K562 (cell line): ENCODE measurements at regions not wholly inside any gene's neighbourhood (a gene's known extent, or its start where the extent isn't known, plus 50 kb on each side); places are given as distances from the start of the nearest gene placed in this dataset.

Experiments
- ATAC-seq: fragments of 200-7000 bp; cut with Tn5 transposase; 3 replicates; pipeline ENCODE4 v1.9.1; 2020; ENCODE audit warnings: moderate library complexity
- BruUV-seq: library from RNA; stranded (reverse); fragments of 400-500 nt; replicated peaks from 2 replicates; lab custom pipeline; 2021; lab: Mats Ljungman, UMichigan
- CTCF ChIA-PET: fragments of 300-600 bp; formaldehyde crosslinking; extraction: SDS; loops from one replicate; lab custom pipeline; 2021; ENCODE audit warnings: low intra/inter-chr PET ratio; lab: Yijun Ruan, JAX
- POLR2A ChIA-PET: fragments of 300-600, 350-650 bp; sonication (Branson Sonifier 250); formaldehyde crosslinking; extraction: SDS; loops from one replicate; lab custom pipeline; 2021; ENCODE audit warnings: antibody characterized with exemption, inconsistent platforms; lab: Yijun Ruan, JAX
- DNase-seq, 4 experiments: peaks; one replicate each; pipeline versions ENCODE4 v3.0.0 to v3.0.0-alpha.2; 2011 to 2018; ENCODE audit warnings: low spot score in 3 of 4, mixed read lengths in 3 of 4; ENCODE audit errors: extremely low read depth in 1 of 4
- FAIRE-seq: peaks from 2 replicates; lab custom pipeline; 2011; peaks lifted over from hg19 to GRCh38; lab: Jason Lieb, UNC
- H2AFZ ChIP-seq: 2 replicates; pipeline ENCODE4 v1.6.0; 2011; ENCODE audit warnings: low read depth, low read length, control low read depth, inconsistent platforms
- H3K27ac ChIP-seq: fragments of 200-600 bp; 3 replicates; pipeline ENCODE4 v1.8.0; 2011; ENCODE audit warnings: low read depth, mild to moderate bottlenecking, control low read depth, inconsistent platforms, low read length, moderate library complexity, mixed read lengths; ENCODE audit errors: extremely low read depth
- H3K27me3 ChIP-seq, 2 experiments: fragments of 300-600 bp in 1 of 2; 2 replicates in 1 of 2; 3 replicates in 1 of 2; pipeline versions ENCODE4 v1.6.0 to v1.8.0; 2011; ENCODE audit warnings: inconsistent platforms in 2 of 2, low read length in 2 of 2, mild to moderate bottlenecking in 1 of 2, mixed read lengths in 1 of 2, moderate library complexity in 1 of 2; ENCODE audit not compliant: control insufficient read depth in 2 of 2, insufficient read depth in 2 of 2
- H3K36me3 ChIP-seq: fragments of 300-600 bp; 3 replicates; pipeline ENCODE4 v1.8.0; 2011; ENCODE audit warnings: mild to moderate bottlenecking, low read length, inconsistent platforms; ENCODE audit not compliant: control insufficient read depth, insufficient read depth
- H3K4me1 ChIP-seq, 2 experiments: fragments of 200-600 bp in 1 of 2; replicated peaks in 1 of 2; 2 replicates in 1 of 2; 3 replicates in 1 of 2; pipeline versions ENCODE4 v1.5.1 to v1.8.0; 2011; ENCODE audit warnings: inconsistent platforms in 2 of 2, low read length in 2 of 2, mild to moderate bottlenecking in 1 of 2, mixed read lengths in 1 of 2, moderate library complexity in 1 of 2; ENCODE audit not compliant: control insufficient read depth in 2 of 2, insufficient read depth in 2 of 2
- H3K4me2 ChIP-seq: 2 replicates; pipeline ENCODE4 v1.6.1; 2011; ENCODE audit warnings: low read length, control low read depth, inconsistent platforms, mixed read lengths; ENCODE audit not compliant: insufficient read depth
- H3K4me3 ChIP-seq: fragments of 200-600 bp; sonication (generic), shearing (Covaris generic); 2 replicates; pipeline ENCODE4 v1.5.1; 2016; ENCODE audit warnings: control low read depth, inconsistent platforms
- H3K79me2 ChIP-seq: fragments of 200-600 bp; 3 replicates; pipeline ENCODE4 v1.8.0; 2011; ENCODE audit warnings: low read length, inconsistent platforms; ENCODE audit not compliant: control insufficient read depth, insufficient read depth
- H3K9ac ChIP-seq, 2 experiments: 2 replicates each; pipeline versions ENCODE4 v1.6.0 to v1.6.1; 2011; ENCODE audit warnings: low read depth in 2 of 2, low read length in 2 of 2, control low read depth in 1 of 2, inconsistent platforms in 1 of 2, mild to moderate bottlenecking in 1 of 2, mixed read lengths in 1 of 2; ENCODE audit not compliant: insufficient read depth in 1 of 2
- H3K9me1 ChIP-seq: one replicate; pipeline ENCODE4 v1.6.0; 2011; ENCODE audit warnings: inconsistent platforms, mild to moderate bottlenecking, low read length, moderate library complexity; ENCODE audit not compliant: control insufficient read depth, insufficient read depth
- H3K9me3 ChIP-seq: replicated peaks from 2 replicates; pipeline ENCODE4 v1.5.1; 2011; ENCODE audit warnings: low read depth, low read length, inconsistent platforms; ENCODE audit not compliant: control insufficient read depth, insufficient read depth
- H4K20me1 ChIP-seq: replicated peaks from 2 replicates; pipeline ENCODE4 v1.6.1; 2011; ENCODE audit warnings: low read length, inconsistent platforms, mixed read lengths; ENCODE audit not compliant: control insufficient read depth, insufficient read depth
- EHMT2 ChIP-seq: fragments of 450-650 bp; IDR thresholded peaks from 2 replicates; pipeline ENCODE4 v1.6.1; 2018; ENCODE audit warnings: antibody characterized with exemption
- L3MBTL2 ChIP-seq: fragments of 450-650 bp; IDR thresholded peaks from 2 replicates; pipeline ENCODE4 v1.6.1; 2016; ENCODE audit warnings: mild to moderate bottlenecking, moderate library complexity
- MYC ChIP-seq, 2 experiments: fragments of 250-450 bp in 1 of 2; sonication (Bioruptor Pico) in 1 of 2; IDR thresholded peaks; 2 replicates each; pipeline versions ENCODE4 v1.5.1 to v1.6.1; 2012 to 2021; ENCODE audit warnings: low read depth in 2 of 2, borderline replicate concordance in 1 of 2, improper control_type of control experiment in 1 of 2, low read length in 1 of 2, mild to moderate bottlenecking in 1 of 2, moderate library complexity in 1 of 2
- POLR2AphosphoS2 ChIP-seq: IDR thresholded peaks from 2 replicates; pipeline ENCODE4 v1.6.1; 2012; ENCODE audit warnings: low read length, improper control_type of control experiment
- YY1 ChIP-seq, 3 experiments: IDR thresholded peaks; 2 replicates each; pipeline ENCODE4 v1.6.1; 2011; ENCODE audit warnings: low read length in 2 of 3, mild to moderate bottlenecking in 2 of 3, moderate library complexity in 2 of 3, borderline replicate concordance in 1 of 3, control low read depth in 1 of 3, low read depth in 1 of 3; ENCODE audit not compliant: insufficient read depth in 3 of 3, insufficient replicate concordance in 2 of 3, control insufficient read depth in 1 of 3, insufficient read length in 1 of 3; ENCODE audit errors: extremely low read depth in 1 of 3
- whole genome bisulfite sequencing: fragments of 100-300 bp; shearing (Covaris generic); methylation state at CpG from one replicate; pipeline ENCODE4 v1.1.6; 2016; ENCODE audit warnings: low coverage, mixed read lengths; ENCODE audit not compliant: insufficient coverage; ENCODE audit errors: missing lambda C conversion rate; 5-methylcytosine and 5-hydroxymethylcytosine counted together
- in situ Hi-C: fragments of 300-500 bp; cut with MboI; formaldehyde crosslinking; loops from 4 replicates; pipeline ENCODE4 v1.15.0; 2018; ENCODE audit warnings: inconsistent platforms, mixed read lengths
- intact Hi-C: fragments of 100-400 bp; cut with micrococcal nuclease; formaldehyde crosslinking; loops from 2 replicates; pipeline ENCODE4 v1.14.2; 2022
- TF ChIP-seq, protein P1 (sequence below): fragments of 450-650 bp; formaldehyde crosslinking; IDR thresholded peaks from 2 replicates; pipeline ENCODE4 v1.4.0; 2020; ENCODE audit warnings: mild to moderate bottlenecking
- TF ChIP-seq, protein P2 (sequence below): fragments of 450-650 bp; conservative IDR thresholded peaks from 2 replicates; pipeline ENCODE4 v1.6.1; 2016; ENCODE audit warnings: missing genetic modification characterization, low read depth, mild to moderate bottlenecking, missing compliant biosample characterization, moderate library complexity
- TF ChIP-seq, protein P3 (sequence below): fragments of 450-650 bp; IDR thresholded peaks from 2 replicates; pipeline ENCODE4 v1.6.1; 2014; ENCODE audit warnings: low read depth, mild to moderate bottlenecking, moderate library complexity, borderline replicate concordance

DNA sequence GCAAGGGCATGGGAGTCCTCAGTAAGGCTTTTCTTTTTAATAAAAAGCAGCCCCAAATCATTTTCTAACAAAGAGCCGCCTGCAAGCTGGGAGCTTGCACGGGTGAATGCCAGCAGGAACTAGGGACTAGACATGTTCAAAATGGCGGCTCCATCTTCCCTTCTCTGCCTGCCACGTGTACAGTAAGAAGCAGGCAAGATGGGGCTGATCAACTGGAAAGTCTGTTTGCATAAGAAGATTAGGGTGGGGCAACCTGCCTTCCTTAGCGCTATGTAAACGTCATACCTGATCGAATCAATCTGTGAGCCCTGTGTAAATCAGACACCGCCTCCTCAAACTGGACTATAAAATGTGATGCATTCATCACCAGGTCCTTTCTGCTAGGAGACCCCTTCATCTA is 299.4 kb upstream of the SOX4 start:
- no peaks in the 10 kb centered on the region for H3K36me3 ChIP-seq
- BruUV-seq = no TSS peak
- peak in 1 of 4 experiments; percentile 4 for DNase-seq
- H3K4me3 ChIP-seq = no peak overlapping the region
- H3K4me1 ChIP-seq = no peaks in the 10 kb centered on the region
- no peak overlapping the region for H3K9ac ChIP-seq
- peaks cover 4 to 10% of the 10 kb centered on the region in 2 experiments; a peak in 3 of 5 replicates for H3K27me3 ChIP-seq
- TF ChIP-seq MYC (IDR thresholded peaks at IDR 0.05; ENCODE audit: low read depth, low read length) (0 out of 2 replicates have a peak, but pooled peaks have one; percentile 36), MYC (CRISPR knock-in tag; IDR thresholded peaks at IDR 0.05; ENCODE audit: borderline replicate concordance, low read depth) (no peak), EHMT2 (peak; percentile 67; the same call in 1 of the 2 replicates), L3MBTL2 (peak; percentile 55; the same call in 1 of the 2 replicates), YY1 (IDR thresholded peaks at IDR 0.05; ENCODE audit: borderline replicate concordance in 1 of 3, control insufficient read depth in 1 of 3, extremely low read depth in 1 of 3, insufficient read depth in 3 of 3, insufficient read length in 1 of 3, insufficient replicate concordance in 2 of 3, low read depth in 1 of 3, low read length in 2 of 3) (peak in 1 of 3 experiments; percentile 74), POLR2AphosphoS2 (no peak)
- TF ChIP-seq, protein P1, sequence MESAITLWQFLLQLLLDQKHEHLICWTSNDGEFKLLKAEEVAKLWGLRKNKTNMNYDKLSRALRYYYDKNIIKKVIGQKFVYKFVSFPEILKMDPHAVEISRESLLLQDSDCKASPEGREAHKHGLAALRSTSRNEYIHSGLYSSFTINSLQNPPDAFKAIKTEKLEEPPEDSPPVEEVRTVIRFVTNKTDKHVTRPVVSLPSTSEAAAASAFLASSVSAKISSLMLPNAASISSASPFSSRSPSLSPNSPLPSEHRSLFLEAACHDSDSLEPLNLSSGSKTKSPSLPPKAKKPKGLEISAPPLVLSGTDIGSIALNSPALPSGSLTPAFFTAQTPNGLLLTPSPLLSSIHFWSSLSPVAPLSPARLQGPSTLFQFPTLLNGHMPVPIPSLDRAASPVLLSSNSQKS (CRISPR knock-in tag) = no peak
- TF ChIP-seq, protein P2, sequence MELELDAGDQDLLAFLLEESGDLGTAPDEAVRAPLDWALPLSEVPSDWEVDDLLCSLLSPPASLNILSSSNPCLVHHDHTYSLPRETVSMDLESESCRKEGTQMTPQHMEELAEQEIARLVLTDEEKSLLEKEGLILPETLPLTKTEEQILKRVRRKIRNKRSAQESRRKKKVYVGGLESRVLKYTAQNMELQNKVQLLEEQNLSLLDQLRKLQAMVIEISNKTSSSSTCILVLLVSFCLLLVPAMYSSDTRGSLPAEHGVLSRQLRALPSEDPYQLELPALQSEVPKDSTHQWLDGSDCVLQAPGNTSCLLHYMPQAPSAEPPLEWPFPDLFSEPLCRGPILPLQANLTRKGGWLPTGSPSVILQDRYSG (tag) = 0 out of 2 replicates have a peak, but pooled peaks have one; percentile 30
- TF ChIP-seq, protein P3, sequence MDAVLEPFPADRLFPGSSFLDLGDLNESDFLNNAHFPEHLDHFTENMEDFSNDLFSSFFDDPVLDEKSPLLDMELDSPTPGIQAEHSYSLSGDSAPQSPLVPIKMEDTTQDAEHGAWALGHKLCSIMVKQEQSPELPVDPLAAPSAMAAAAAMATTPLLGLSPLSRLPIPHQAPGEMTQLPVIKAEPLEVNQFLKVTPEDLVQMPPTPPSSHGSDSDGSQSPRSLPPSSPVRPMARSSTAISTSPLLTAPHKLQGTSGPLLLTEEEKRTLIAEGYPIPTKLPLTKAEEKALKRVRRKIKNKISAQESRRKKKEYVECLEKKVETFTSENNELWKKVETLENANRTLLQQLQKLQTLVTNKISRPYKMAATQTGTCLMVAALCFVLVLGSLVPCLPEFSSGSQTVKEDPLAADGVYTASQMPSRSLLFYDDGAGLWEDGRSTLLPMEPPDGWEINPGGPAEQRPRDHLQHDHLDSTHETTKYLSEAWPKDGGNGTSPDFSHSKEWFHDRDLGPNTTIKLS = peak; percentile 89; the same call in 1 of the 2 replicates
- POLR2A ChIA-PET = interaction anchor here (1.1 kb wide), 1 partner anchor 12 kb away, joined by 4 read pairs; no protein-coding TSS in a partner anchor
- WGBS = 6% methylated on average over 8 of the region's 8 CpGs
- ATAC-seq = no peak
- no peak for FAIRE-seq
- H3K9me3 ChIP-seq = no peaks in the 10 kb centered on the region
- intact Hi-C loops = no loop called here
- no peak overlapping the region for H3K27ac ChIP-seq
- H3K9me1 ChIP-seq = no peaks in the 10 kb centered on the region
- H4K20me1 ChIP-seq = no peaks in the 10 kb centered on the region
- H3K4me2 ChIP-seq = no peak overlapping the region
- peak overlapping the region; percentile 79 for H2AFZ ChIP-seq
- H3K79me2 ChIP-seq = no peaks in the 10 kb centered on the region
- CTCF ChIA-PET = no interaction called here
- in situ Hi-C loops = no loop called here
